Peyer's patch (tissue), 4 donors: ENCODE measurements at regions not wholly inside any gene's neighbourhood (a gene's known extent, or its start where the extent isn't known, plus 50 kb on each side); places are given as distances from the start of the nearest gene placed in this dataset.

Source experiments
- DNase-seq, 3 donors: peaks; one replicate each; pipeline ENCODE4 v3.0.0-alpha.2; 2017 to 2019
- H3K27ac ChIP-seq, 4 donors: fragments of 200-600 bp; sonication (generic); one replicate each; pipeline ENCODE4 v1.5.1; 2016 to 2019
- H3K27me3 ChIP-seq, 2 donors: fragments of 200-600 bp; sonication (generic); one replicate each; pipeline ENCODE4 v1.5.1; 2019
- H3K36me3 ChIP-seq, 3 donors: fragments of 200-600 bp; sonication (generic); one replicate each; pipeline ENCODE4 v1.5.1; 2016 to 2019
- H3K4me1 ChIP-seq, 4 donors: fragments of 200-600 bp; sonication (generic); one replicate each; pipeline ENCODE4 v1.5.1; 2016 to 2019
- H3K4me3 ChIP-seq, 4 donors: fragments of 200-600 bp; sonication (generic); 1 replicate in 3 of 4; 2 replicates in 1 of 4; pipeline ENCODE4 v1.5.1; 2016 to 2019; ENCODE audit warnings: mild to moderate bottlenecking in 1 of 4
- H3K9me3 ChIP-seq, 4 donors: fragments of 200-600 bp; sonication (generic); one replicate each; pipeline ENCODE4 v1.5.1; 2016 to 2019; ENCODE audit warnings: mild to moderate bottlenecking in 1 of 4
- CTCF ChIP-seq, 6 experiments: fragments of 450-650 bp in 4 of 6; fragments of 200-600 bp in 2 of 6; sonication (generic) in 1 of 6; IDR thresholded peaks; one replicate each; pipeline ENCODE4 v1.5.1; 2017 to 2019; ENCODE audit warnings: antibody characterized with exemption in 6 of 6, mild to moderate bottlenecking in 3 of 6, moderate library complexity in 1 of 6
- POLR2A ChIP-seq, 2 donors: fragments of 450-650 bp; IDR thresholded peaks; one replicate each; pipeline ENCODE4 v1.5.1; 2017; ENCODE audit warnings: antibody characterized with exemption in 2 of 2, mild to moderate bottlenecking in 2 of 2, moderate library complexity in 2 of 2

- Histone ChIP-seq H3K9me3 (no peaks in the 10 kb centered on the region), H3K4me3 (no peak overlapping the region), H3K36me3 (no peaks in the 10 kb centered on the region), H3K27me3 (no peaks in the 10 kb centered on the region), H3K4me1 (no peaks in the 10 kb centered on the region), H3K27ac (no peak overlapping the region)
- no peak for DNase-seq
- no peak for TF ChIP-seq POLR2A (IDR thresholded peaks at IDR 0.05)
- no peak for TF ChIP-seq CTCF (IDR thresholded peaks at IDR 0.05)
Observed at GRCh38 chrX:150163956-150164726, 199.0 kb upstream of the MAMLD1 start.

- TF ChIP-seq POLR2A (IDR thresholded peaks at IDR 0.05) = no peak
- TF ChIP-seq CTCF (IDR thresholded peaks at IDR 0.05) = no peak
Observed at GRCh38 chrX:150164971-150165600, 198.0 kb upstream of the MAMLD1 start.

GRCh38 chrX:150165776-150166610, 197.1 kb upstream of the MAMLD1 start:
- no peak for DNase-seq
- TF ChIP-seq POLR2A (IDR thresholded peaks at IDR 0.05) (no peak), CTCF (IDR thresholded peaks at IDR 0.05) (no peak)
- Histone ChIP-seq H3K36me3 (no peaks in the 10 kb centered on the region), H3K27ac (no peak overlapping the region), H3K4me1 (no peaks in the 10 kb centered on the region), H3K27me3 (no peaks in the 10 kb centered on the region), H3K4me3 (no peak overlapping the region), H3K9me3 (no peaks in the 10 kb centered on the region)

More at GRCh38 chrX:150164971-150165600, 198.0 kb upstream of the MAMLD1 start:
- Histone ChIP-seq H3K36me3 (no peaks in the 10 kb centered on the region), H3K4me3 (no peak overlapping the region), H3K27ac (no peak overlapping the region), H3K9me3 (no peaks in the 10 kb centered on the region), H3K27me3 (no peaks in the 10 kb centered on the region), H3K4me1 (no peaks in the 10 kb centered on the region)
- no peak for DNase-seq

GRCh38 chrX:150167482-150168324, 195.4 kb upstream of the MAMLD1 start:
- Histone ChIP-seq H3K27ac (no peak overlapping the region), H3K27me3 (no peaks in the 10 kb centered on the region), H3K4me3 (no peak overlapping the region), H3K4me1 (no peaks in the 10 kb centered on the region), H3K36me3 (no peaks in the 10 kb centered on the region), H3K9me3 (no peaks in the 10 kb centered on the region)
- DNase-seq = no peak
- TF ChIP-seq CTCF (IDR thresholded peaks at IDR 0.05) (no peak), POLR2A (IDR thresholded peaks at IDR 0.05) (no peak)

GRCh38 chrX:150182161-150182560, 181.0 kb upstream of the MAMLD1 start:
- Histone ChIP-seq H3K36me3 (no peaks in the 10 kb centered on the region), H3K27me3 (no peaks in the 10 kb centered on the region), H3K4me3 (no peak overlapping the region), H3K4me1 (no peaks in the 10 kb centered on the region), H3K9me3 (no peaks in the 10 kb centered on the region), H3K27ac (no peak overlapping the region)
- DNase-seq = no peak
- TF ChIP-seq POLR2A (IDR thresholded peaks at IDR 0.05) (no peak), CTCF (IDR thresholded peaks at IDR 0.05) (no peak)
